ENCODE measurements at regions not wholly inside any gene's neighbourhood (a gene's known extent, or its start where the extent isn't known, plus 50 kb on each side); places are given as distances from the start of the nearest gene placed in this dataset.

GRCh38 chr9:87357600-87357999 lies 140.1 kb upstream of the DAPK1 start:
- H3K4me3 ChIP-seq: no peak overlapping the region
- H3K9me3 ChIP-seq (ENCODE audit: low read depth): no peaks in the 10 kb centered on the region
- DNase-seq (ENCODE audit: low read depth in 1 of 2, low spot score in 1 of 2): no peak
- H3K36me3 ChIP-seq: no peaks in the 10 kb centered on the region
- no peaks in the 10 kb centered on the region for H3K27me3 ChIP-seq
- no peak overlapping the region for H3K27ac ChIP-seq
- no peaks in the 10 kb centered on the region for H3K4me1 ChIP-seq (ENCODE audit: low read depth)
- TF ChIP-seq CTCF (IDR thresholded peaks at IDR 0.05; ENCODE audit: low read depth, low read length): no peak

- no peaks in the 10 kb centered on the region for H3K9me3 ChIP-seq (ENCODE audit: low read depth)
- no peaks in the 10 kb centered on the region for H3K36me3 ChIP-seq
- no peak overlapping the region for H3K4me3 ChIP-seq
- H3K27me3 ChIP-seq: no peaks in the 10 kb centered on the region
- no peak for DNase-seq (ENCODE audit: low read depth in 1 of 2, low spot score in 1 of 2)
- no peak overlapping the region for H3K27ac ChIP-seq
- TF ChIP-seq CTCF (IDR thresholded peaks at IDR 0.05; ENCODE audit: low read depth, low read length): no peak
- no peaks in the 10 kb centered on the region for H3K4me1 ChIP-seq (ENCODE audit: low read depth)
Observed at GRCh38 chr9:87359264-87359663, 138.4 kb upstream of the DAPK1 start.

- Histone ChIP-seq H3K9me3 (ENCODE audit: low read depth) (no peaks in the 10 kb centered on the region), H3K27me3 (no peaks in the 10 kb centered on the region), H3K4me3 (no peak overlapping the region), H3K27ac (no peak overlapping the region), H3K36me3 (no peaks in the 10 kb centered on the region), H3K4me1 (ENCODE audit: low read depth) (no peaks in the 10 kb centered on the region)
- no peak for DNase-seq (ENCODE audit: low read depth in 1 of 2, low spot score in 1 of 2)
- no peak for TF ChIP-seq CTCF (IDR thresholded peaks at IDR 0.05; ENCODE audit: low read depth, low read length)
Observed at GRCh38 chr9:87359958-87360601, 137.6 kb upstream of the DAPK1 start.

- no peaks in the 10 kb centered on the region for H3K9me3 ChIP-seq (ENCODE audit: low read depth)
- H3K4me1 ChIP-seq (ENCODE audit: low read depth): peaks cover 5% of the 10 kb centered on the region
- H3K4me3 ChIP-seq: no peak overlapping the region
- H3K27ac ChIP-seq: no peak overlapping the region
- no peaks in the 10 kb centered on the region for H3K27me3 ChIP-seq
- DNase-seq (ENCODE audit: low read depth in 1 of 2, low spot score in 1 of 2): peak in 1 of 2 donors; percentile 14
- TF ChIP-seq CTCF (IDR thresholded peaks at IDR 0.05; ENCODE audit: low read depth, low read length): no peak
- no peaks in the 10 kb centered on the region for H3K36me3 ChIP-seq
Observed at GRCh38 chr9:87370049-87370685, 127.5 kb upstream of the DAPK1 start.

GRCh38 chr9:87371795-87372355 lies 125.8 kb upstream of the DAPK1 start:
- peaks cover 5% of the 10 kb centered on the region for H3K4me1 ChIP-seq (ENCODE audit: low read depth)
- H3K36me3 ChIP-seq: no peaks in the 10 kb centered on the region
- no peak overlapping the region for H3K27ac ChIP-seq
- H3K27me3 ChIP-seq: no peaks in the 10 kb centered on the region
- DNase-seq (ENCODE audit: low read depth in 1 of 2, low spot score in 1 of 2): no peak
- H3K4me3 ChIP-seq: no peak overlapping the region
- H3K9me3 ChIP-seq (ENCODE audit: low read depth): no peaks in the 10 kb centered on the region
- no peak for TF ChIP-seq CTCF (IDR thresholded peaks at IDR 0.05; ENCODE audit: low read depth, low read length)

Measured in cardiac muscle cell (in vitro differentiated cells and primary cell).